Epithelial cell of proximal tubule (primary cell): ENCODE measurements at regions not wholly inside any gene's neighbourhood (a gene's known extent, or its start where the extent isn't known, plus 50 kb on each side); places are given as distances from the start of the nearest gene placed in this dataset.

ENCODE experiments used
- DNase-seq: peaks from one replicate; pipeline ENCODE4 v3.0.0-alpha.2; 2011; ENCODE audit warnings: low read depth
- H3K4me3 ChIP-seq: 2 replicates; pipeline ENCODE4 v1.5.1; 2011; ENCODE audit warnings: low read depth, mild to moderate bottlenecking, low read length
- TF ChIP-seq, protein P1 (sequence below): conservative IDR thresholded peaks from 2 replicates; pipeline ENCODE4 v1.5.1; 2012; ENCODE audit warnings: low read depth, mild to moderate bottlenecking, low read length

DNA sequence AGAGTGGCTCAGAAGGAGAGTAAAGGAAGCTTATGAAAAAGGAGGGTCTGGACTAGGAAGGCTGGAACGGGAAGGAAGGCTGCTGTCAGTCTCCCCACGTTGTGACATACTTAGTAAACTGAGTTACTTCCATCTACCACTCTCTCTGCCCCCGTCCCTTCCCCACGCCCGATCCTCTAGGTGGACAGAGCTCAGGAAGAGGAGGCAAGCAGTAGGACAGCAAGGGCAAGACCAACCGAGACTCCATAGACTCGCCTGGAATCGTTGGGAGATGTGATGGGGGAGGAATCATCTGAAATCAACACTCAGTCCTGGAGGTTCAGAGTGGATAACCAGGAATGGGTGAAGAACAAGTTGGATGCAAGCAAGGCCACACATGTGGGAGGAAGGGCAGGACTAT is 240.7 kb downstream of the BUD13 start:
- TF ChIP-seq, protein P1, sequence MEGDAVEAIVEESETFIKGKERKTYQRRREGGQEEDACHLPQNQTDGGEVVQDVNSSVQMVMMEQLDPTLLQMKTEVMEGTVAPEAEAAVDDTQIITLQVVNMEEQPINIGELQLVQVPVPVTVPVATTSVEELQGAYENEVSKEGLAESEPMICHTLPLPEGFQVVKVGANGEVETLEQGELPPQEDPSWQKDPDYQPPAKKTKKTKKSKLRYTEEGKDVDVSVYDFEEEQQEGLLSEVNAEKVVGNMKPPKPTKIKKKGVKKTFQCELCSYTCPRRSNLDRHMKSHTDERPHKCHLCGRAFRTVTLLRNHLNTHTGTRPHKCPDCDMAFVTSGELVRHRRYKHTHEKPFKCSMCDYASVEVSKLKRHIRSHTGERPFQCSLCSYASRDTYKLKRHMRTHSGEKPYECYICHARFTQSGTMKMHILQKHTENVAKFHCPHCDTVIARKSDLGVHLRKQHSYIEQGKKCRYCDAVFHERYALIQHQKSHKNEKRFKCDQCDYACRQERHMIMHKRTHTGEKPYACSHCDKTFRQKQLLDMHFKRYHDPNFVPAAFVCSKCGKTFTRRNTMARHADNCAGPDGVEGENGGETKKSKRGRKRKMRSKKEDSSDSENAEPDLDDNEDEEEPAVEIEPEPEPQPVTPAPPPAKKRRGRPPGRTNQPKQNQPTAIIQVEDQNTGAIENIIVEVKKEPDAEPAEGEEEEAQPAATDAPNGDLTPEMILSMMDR: no peak
- no peak for DNase-seq
- no peak overlapping the region for H3K4me3 ChIP-seq

DNA sequence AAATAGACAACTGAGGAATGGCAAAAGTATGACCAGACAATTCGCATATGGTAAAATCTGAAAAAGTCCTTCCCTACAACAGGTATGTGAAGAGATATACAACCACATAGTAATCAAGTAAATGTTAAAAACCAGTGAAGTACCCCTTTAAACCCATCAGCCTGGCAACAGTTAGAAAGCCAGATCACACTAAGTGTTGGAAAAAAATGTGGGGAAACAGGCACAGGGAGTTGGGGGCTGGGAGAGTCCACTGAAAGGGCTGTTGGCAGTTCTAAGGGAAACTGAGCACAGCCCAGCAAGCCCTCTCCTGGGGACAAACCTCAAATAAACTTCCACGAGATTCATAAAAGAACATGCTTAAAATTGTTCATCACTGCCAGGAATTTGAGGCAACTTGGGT is 242.1 kb downstream of the BUD13 start:
- TF ChIP-seq, protein P1: no peak
- DNase-seq: no peak
- no peak overlapping the region for H3K4me3 ChIP-seq

DNA sequence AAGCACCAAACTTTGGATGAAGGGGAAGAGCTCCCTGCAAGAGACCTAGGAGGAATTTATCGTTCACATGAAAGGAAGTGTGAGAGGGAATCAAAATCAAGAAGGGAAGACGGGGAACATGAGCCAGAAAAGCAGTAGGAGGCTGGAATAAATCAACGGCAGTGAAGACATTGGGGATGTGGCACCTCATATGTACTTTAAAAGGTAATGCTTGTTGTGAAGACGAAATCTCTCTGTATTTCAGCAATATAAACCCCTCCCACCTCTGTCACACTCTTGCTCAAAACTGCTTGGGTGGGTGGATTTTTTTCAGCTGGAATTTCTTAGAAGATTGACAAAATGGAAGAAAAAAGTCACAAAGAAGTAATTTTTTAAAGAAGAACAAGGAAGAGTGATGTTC is 243.5 kb downstream of the BUD13 start:
- TF ChIP-seq, protein P1: no peak
- H3K4me3 ChIP-seq: no peak overlapping the region
- DNase-seq: no peak

DNA sequence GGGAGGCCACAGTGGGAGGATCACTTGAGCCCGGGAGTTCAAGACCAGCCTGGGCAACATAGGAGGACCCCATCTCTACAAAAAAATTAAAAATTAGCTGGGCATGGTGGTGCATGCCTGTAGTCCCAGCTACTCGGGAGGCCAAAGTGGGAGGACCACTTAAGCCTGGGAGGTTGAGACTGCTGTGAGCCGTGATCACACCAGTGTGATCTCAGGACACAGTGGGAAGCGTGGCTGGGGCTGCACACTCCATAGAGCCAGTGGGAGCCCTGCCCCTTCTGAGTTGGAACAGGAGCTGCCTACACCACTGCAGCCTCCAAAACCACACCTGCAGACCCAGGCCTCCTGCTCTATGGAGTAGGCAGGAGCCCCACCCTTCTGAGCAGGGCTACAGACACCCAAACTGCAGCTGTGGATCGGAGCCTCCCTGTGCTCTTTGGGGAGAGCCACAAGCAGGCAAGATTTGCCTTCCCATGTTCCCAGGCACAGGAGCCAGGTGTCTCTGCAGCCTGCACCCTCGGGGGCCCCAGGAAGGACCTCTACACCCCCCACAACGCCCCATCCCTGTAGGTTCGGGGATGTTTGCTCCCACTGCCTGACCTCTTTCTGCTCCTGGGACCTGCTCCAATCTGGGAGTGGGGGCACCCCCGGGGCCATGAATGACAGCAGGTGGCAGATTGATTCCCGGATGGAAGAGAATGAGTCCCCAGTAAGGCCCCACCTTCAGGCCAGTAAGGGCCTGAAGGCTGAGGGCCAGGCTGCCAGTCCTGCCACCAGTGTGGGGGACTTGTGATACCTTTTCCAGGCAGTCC is 245.4 kb downstream of the BUD13 start:
- TF ChIP-seq, protein P1: no peak
- H3K4me3 ChIP-seq: no peak overlapping the region

DNA sequence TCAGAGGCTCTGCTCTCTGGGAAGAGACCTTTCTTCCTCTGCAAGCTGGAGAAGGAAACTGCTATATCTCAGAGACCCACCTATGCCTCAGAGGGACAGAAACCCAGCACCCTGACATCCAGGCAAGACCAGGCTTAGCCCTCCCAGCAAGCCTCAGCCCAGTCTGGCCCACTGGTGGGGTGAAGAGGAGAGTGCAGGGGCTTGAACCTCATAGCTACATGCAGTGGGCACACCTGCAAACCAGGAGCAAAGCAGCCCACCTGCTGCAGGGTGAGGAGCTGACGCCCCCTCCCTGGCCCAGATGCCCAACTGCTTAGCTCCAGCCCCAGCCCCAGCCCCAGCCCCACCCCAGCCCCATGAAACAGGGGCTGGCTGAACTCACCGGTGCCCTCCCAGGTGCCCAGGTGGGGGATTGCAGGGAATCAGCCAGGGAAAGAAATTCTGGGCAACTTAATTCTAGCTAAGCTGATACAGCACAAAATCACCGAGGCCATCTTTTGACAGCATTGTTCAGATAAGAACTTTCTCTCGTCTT is 246.8 kb downstream of the BUD13 start:
- TF ChIP-seq, protein P1: no peak
- H3K4me3 ChIP-seq: no peak overlapping the region
- DNase-seq: no peak

More for the DNA sequence above, 245.4 kb downstream of the BUD13 start:
- DNase-seq: no peak

DNA sequence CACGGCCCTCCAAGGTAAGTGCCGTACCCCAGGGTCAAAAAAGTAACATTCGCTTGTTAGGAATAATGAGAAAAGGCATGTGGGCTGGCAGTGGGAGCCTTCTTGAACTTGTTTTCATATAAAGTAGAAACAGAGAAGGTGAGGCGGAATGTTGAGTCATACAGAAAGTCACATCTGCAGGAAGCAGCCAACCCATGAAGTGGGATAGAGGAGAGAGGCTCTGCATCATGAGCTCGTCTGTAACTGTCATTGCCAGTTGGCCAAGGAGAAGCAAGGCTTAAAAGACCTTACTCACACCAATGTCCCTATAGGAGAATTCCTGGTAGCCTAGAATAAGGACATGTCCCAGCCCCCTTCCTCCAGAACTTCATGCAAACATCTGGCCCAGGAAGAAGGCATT is 253.3 kb downstream of the BUD13 start:
- no peak overlapping the region for H3K4me3 ChIP-seq
- TF ChIP-seq, protein P1: no peak
- no peak for DNase-seq

DNA sequence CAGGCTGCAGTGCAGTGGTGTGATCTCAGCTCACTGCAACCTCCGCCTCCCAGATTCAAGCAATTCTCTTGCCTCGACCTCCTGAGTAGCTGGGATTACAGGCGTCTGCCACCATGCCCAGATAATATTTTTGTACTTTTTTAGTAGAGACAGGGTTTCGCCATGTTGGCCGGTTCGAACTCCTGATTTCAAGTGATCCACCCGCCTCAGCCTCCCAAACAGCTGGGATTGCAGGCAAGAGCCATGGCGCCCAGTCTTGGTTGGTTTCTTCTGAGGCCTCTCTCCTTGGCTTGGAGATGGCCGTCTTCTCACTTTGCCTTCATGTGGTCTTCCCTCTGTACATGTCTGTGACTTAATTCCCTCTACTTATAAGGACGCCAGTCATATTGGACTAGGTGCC is 254.6 kb downstream of the BUD13 start:
- TF ChIP-seq, protein P1: no peak
- DNase-seq: no peak
- H3K4me3 ChIP-seq: no peak overlapping the region
